Erythroblast (primary cell): ENCODE measurements at regions not wholly inside any gene's neighbourhood (a gene's known extent, or its start where the extent isn't known, plus 50 kb on each side); places are given as distances from the start of the nearest gene placed in this dataset.

Experiments used
- GATA1 ChIP-seq: IDR thresholded peaks from 2 replicates; pipeline ENCODE4 v1.6.1; 2011; ENCODE audit warnings: low read depth, mild to moderate bottlenecking, control low read depth, low read length, moderate library complexity
- POLR2A ChIP-seq: IDR thresholded peaks from 2 replicates; pipeline ENCODE4 v1.6.1; 2011; ENCODE audit warnings: mild to moderate bottlenecking, low read length

- TF ChIP-seq POLR2A (no peak), GATA1 (no peak)
These were observed 70.9 kb upstream of the STOX2 start for GRCh38 chr4:183834252-183834651.
